Astrocyte (in vitro differentiated cells and primary cell): ENCODE measurements at regions not wholly inside any gene's neighbourhood (a gene's known extent, or its start where the extent isn't known, plus 50 kb on each side); places are given as distances from the start of the nearest gene placed in this dataset.

Experiments used
- DNase-seq: peaks from one replicate; pipeline ENCODE4 v3.0.0-alpha.2; 2010; ENCODE audit warnings: low read depth
- FAIRE-seq: peaks from 2 replicates; lab custom pipeline; 2011; peaks lifted over from hg19 to GRCh38; lab: Jason Lieb, UNC
- H2AFZ ChIP-seq: 2 replicates; pipeline ENCODE4 v1.6.0; 2012; ENCODE audit warnings: low read depth, low read length, inconsistent platforms
- H3K27ac ChIP-seq: 2 replicates; pipeline ENCODE4 v1.5.1; 2011; ENCODE audit warnings: low read depth, low read length, inconsistent platforms
- H3K27me3 ChIP-seq: 2 replicates; pipeline ENCODE4 v1.6.0; 2011; ENCODE audit warnings: low read length, inconsistent platforms; ENCODE audit not compliant: insufficient read depth
- H3K36me3 ChIP-seq: 2 replicates; pipeline ENCODE4 v1.5.1; 2011; ENCODE audit warnings: low read length, inconsistent platforms; ENCODE audit not compliant: insufficient read depth
- H3K4me1 ChIP-seq: 2 replicates; pipeline ENCODE4 v1.5.1; 2011; ENCODE audit warnings: low read length, inconsistent platforms; ENCODE audit not compliant: insufficient read depth
- H3K4me2 ChIP-seq: 2 replicates; pipeline ENCODE4 v1.6.0; 2012; ENCODE audit warnings: low read length, inconsistent platforms
- H3K4me3 ChIP-seq: 2 replicates; pipeline ENCODE4 v1.5.1; 2011; ENCODE audit warnings: low read depth, mild to moderate bottlenecking, low read length, inconsistent platforms; ENCODE audit not compliant: insufficient read depth
- H3K79me2 ChIP-seq: 2 replicates; pipeline ENCODE4 v1.6.0; 2012; ENCODE audit warnings: mild to moderate bottlenecking, low read length, inconsistent platforms; ENCODE audit not compliant: insufficient read depth
- H3K9ac ChIP-seq: 2 replicates; pipeline ENCODE4 v1.6.0; 2012; ENCODE audit warnings: mild to moderate bottlenecking, low read length, inconsistent platforms
- H3K9me3 ChIP-seq: 2 replicates; pipeline ENCODE4 v1.5.1; 2012; ENCODE audit warnings: low read depth, mild to moderate bottlenecking, low read length, inconsistent platforms; ENCODE audit not compliant: insufficient read depth
- H4K20me1 ChIP-seq: 2 replicates; pipeline ENCODE4 v1.6.0; 2012; ENCODE audit warnings: low read length, inconsistent platforms; ENCODE audit not compliant: insufficient read depth
- H3K27ac Mint-ChIP-seq: one replicate; pipeline ENCODE4 v1.8.0; 2021; ENCODE audit warnings: mild to moderate bottlenecking, mixed read lengths; ENCODE audit not compliant: unreplicated experiment
- H3K27me3 Mint-ChIP-seq: one replicate; pipeline ENCODE4 v1.8.0; 2021; ENCODE audit warnings: low read depth, mixed read lengths; ENCODE audit not compliant: unreplicated experiment
- H3K36me3 Mint-ChIP-seq: one replicate; pipeline ENCODE4 v1.8.0; 2021; ENCODE audit warnings: low read depth, mixed read lengths; ENCODE audit not compliant: unreplicated experiment
- H3K4me1 Mint-ChIP-seq: one replicate; pipeline ENCODE4 v1.8.0; 2021; ENCODE audit warnings: low read depth, mixed read lengths; ENCODE audit not compliant: unreplicated experiment
- H3K4me3 Mint-ChIP-seq: one replicate; pipeline ENCODE4 v1.8.0; 2021; ENCODE audit warnings: mild to moderate bottlenecking, moderate library complexity, mixed read lengths; ENCODE audit not compliant: unreplicated experiment
- H3K9me3 Mint-ChIP-seq: one replicate; pipeline ENCODE4 v1.8.0; 2021; ENCODE audit warnings: mild to moderate bottlenecking, mixed read lengths; ENCODE audit not compliant: unreplicated experiment
- CTCF ChIP-seq: IDR thresholded peaks from 2 replicates; pipeline ENCODE4 v1.5.1; 2011; ENCODE audit warnings: low read depth, mild to moderate bottlenecking, inconsistent platforms, low read length, moderate library complexity; ENCODE audit not compliant: insufficient read depth
- EZH2 ChIP-seq: IDR thresholded peaks from 2 replicates; pipeline ENCODE4 v1.6.1; 2012; ENCODE audit warnings: mild to moderate bottlenecking, low read length, inconsistent platforms; ENCODE audit not compliant: insufficient read depth

GRCh38 chr9:29006628-29007027 lies 1433.3 kb upstream of the C9orf72 start:
- Mint-ChIP-seq H3K27me3 (no peaks in the 10 kb centered on the region), H3K27ac (no peak overlapping the region), H3K4me1 (no peaks in the 10 kb centered on the region), H3K36me3 (peaks cover 1% of the 10 kb centered on the region), H3K4me3 (no peak overlapping the region), H3K9me3 (peaks cover 3% of the 10 kb centered on the region)
- no peaks in the 10 kb centered on the region for H3K4me1 ChIP-seq
- no peak overlapping the region for H2AFZ ChIP-seq
- no peak overlapping the region for H3K27ac ChIP-seq
- no peak overlapping the region for H3K9ac ChIP-seq
- no peak overlapping the region for H3K4me3 ChIP-seq
- FAIRE-seq (no peak), DNase-seq (no peak)
- no peaks in the 10 kb centered on the region for H3K79me2 ChIP-seq
- H3K4me2 ChIP-seq: no peak overlapping the region
- no peaks in the 10 kb centered on the region for H3K36me3 ChIP-seq
- no peak for TF ChIP-seq EZH2
- no peak for TF ChIP-seq CTCF
- H3K9me3 ChIP-seq: no peaks in the 10 kb centered on the region
- no peaks in the 10 kb centered on the region for H3K27me3 ChIP-seq
- no peaks in the 10 kb centered on the region for H4K20me1 ChIP-seq

GRCh38 chr9:29012911-29013310 lies 1439.6 kb upstream of the C9orf72 start:
- TF ChIP-seq CTCF: no peak
- TF ChIP-seq EZH2: no peak
- DNase-seq: no peak
- H3K27me3 Mint-ChIP-seq: no peaks in the 10 kb centered on the region
- peaks cover 3% of the 10 kb centered on the region for H3K9me3 Mint-ChIP-seq
- Histone ChIP-seq H3K27me3 (no peaks in the 10 kb centered on the region), H3K9me3 (no peaks in the 10 kb centered on the region), H3K4me3 (no peak overlapping the region), H4K20me1 (no peaks in the 10 kb centered on the region), H3K79me2 (no peaks in the 10 kb centered on the region), H3K36me3 (no peaks in the 10 kb centered on the region), H2AFZ (no peak overlapping the region), H3K4me1 (no peaks in the 10 kb centered on the region), H3K4me2 (no peak overlapping the region), H3K9ac (no peak overlapping the region), H3K27ac (no peak overlapping the region)
- no peaks in the 10 kb centered on the region for H3K4me1 Mint-ChIP-seq
- no peak overlapping the region for H3K27ac Mint-ChIP-seq
- H3K4me3 Mint-ChIP-seq: no peak overlapping the region
- FAIRE-seq: no peak
- H3K36me3 Mint-ChIP-seq: peaks cover 1% of the 10 kb centered on the region

DNA sequence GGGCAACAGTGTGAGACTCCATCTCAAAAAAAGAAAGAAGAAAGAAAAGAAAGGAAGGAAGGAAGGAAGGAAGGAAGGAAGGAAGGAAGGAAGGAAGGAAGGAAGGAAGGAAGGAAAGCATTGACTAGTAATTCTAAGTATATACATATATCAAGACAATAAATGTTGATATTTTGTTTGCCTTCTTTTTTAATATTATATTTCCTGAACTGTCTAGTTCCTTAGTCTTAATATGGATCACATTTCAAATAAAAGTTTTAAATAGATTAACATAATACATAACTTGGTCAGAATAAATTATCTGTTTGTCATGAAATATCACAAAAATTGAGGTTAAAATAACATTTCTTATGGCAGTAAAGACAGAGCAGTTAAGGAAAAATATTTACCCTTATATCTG lies 1448.4 kb upstream of the C9orf72 start:
- no peak for TF ChIP-seq CTCF
- TF ChIP-seq EZH2: no peak
- no peaks in the 10 kb centered on the region for H3K36me3 Mint-ChIP-seq
- Histone ChIP-seq H3K9ac (no peak overlapping the region), H3K27ac (no peak overlapping the region), H3K4me3 (no peak overlapping the region), H3K27me3 (no peaks in the 10 kb centered on the region), H3K4me2 (no peak overlapping the region), H3K36me3 (no peaks in the 10 kb centered on the region), H3K79me2 (no peaks in the 10 kb centered on the region), H3K9me3 (no peaks in the 10 kb centered on the region), H4K20me1 (no peaks in the 10 kb centered on the region), H3K4me1 (no peaks in the 10 kb centered on the region), H2AFZ (no peak overlapping the region)
- FAIRE-seq (no peak), DNase-seq (no peak)
- no peaks in the 10 kb centered on the region for H3K9me3 Mint-ChIP-seq
- no peak overlapping the region for H3K4me3 Mint-ChIP-seq
- no peaks in the 10 kb centered on the region for H3K27me3 Mint-ChIP-seq
- H3K4me1 Mint-ChIP-seq: no peaks in the 10 kb centered on the region
- H3K27ac Mint-ChIP-seq: no peak overlapping the region
